NCI-H128 (cell line): ENCODE measurements at regions not wholly inside any gene's neighbourhood (a gene's known extent, or its start where the extent isn't known, plus 50 kb on each side); places are given as distances from the start of the nearest gene placed in this dataset.

Experiments
- DNase-seq: peaks from one replicate; lab custom pipeline; 2025; ENCODE audit not compliant: unreplicated experiment; lab: John Stamatoyannopoulos, UW

GRCh38 chr17:74032222-74032621 lies 171.3 kb upstream of the RPL38 start:
- no peak for DNase-seq

- no peak for DNase-seq
Measured at GRCh38 chr17:74037320-74037719, 166.2 kb upstream of the RPL38 start.

- DNase-seq: no peak
Measured at GRCh38 chr17:74040291-74040690, 163.2 kb upstream of the RPL38 start.

- DNase-seq: no peak
Measured at GRCh38 chr17:74040729-74041128, 162.7 kb upstream of the RPL38 start.

GRCh38 chr17:74041869-74042640 lies 161.4 kb upstream of the RPL38 start:
- no peak for DNase-seq

GRCh38 chr17:74042744-74043486 lies 160.6 kb upstream of the RPL38 start:
- DNase-seq: no peak

- no peak for DNase-seq
Measured at GRCh38 chr17:74043976-74044375, 159.5 kb upstream of the RPL38 start.

GRCh38 chr17:74045608-74046280 lies 157.7 kb upstream of the RPL38 start:
- DNase-seq: no peak

GRCh38 chr17:74049167-74049966 lies 154.1 kb upstream of the RPL38 start:
- no peak for DNase-seq

GRCh38 chr17:74049967-74050458 lies 153.5 kb upstream of the RPL38 start:
- DNase-seq: no peak

- DNase-seq: no peak
Measured at GRCh38 chr17:74051348-74051747, 152.1 kb upstream of the RPL38 start.

- DNase-seq: no peak
Measured at GRCh38 chr17:74052993-74053711, 150.3 kb upstream of the RPL38 start.

- DNase-seq: no peak
Measured at GRCh38 chr17:74053712-74054078, 149.8 kb upstream of the RPL38 start.

GRCh38 chr17:74054249-74054648 lies 149.2 kb upstream of the RPL38 start:
- no peak for DNase-seq

- no peak for DNase-seq
Measured at GRCh38 chr17:74055508-74056160, 147.8 kb upstream of the RPL38 start.

GRCh38 chr17:74059479-74060240 lies 143.8 kb upstream of the RPL38 start:
- DNase-seq: peak; percentile 63

GRCh38 chr17:74061758-74062157 lies 141.7 kb upstream of the RPL38 start:
- no peak for DNase-seq

- DNase-seq: no peak
Measured at GRCh38 chr17:74062234-74062633, 141.2 kb upstream of the RPL38 start.

- no peak for DNase-seq
Measured at GRCh38 chr17:74063439-74063838, 140.0 kb upstream of the RPL38 start.
